H9 (cell line): ENCODE measurements at regions not wholly inside any gene's neighbourhood (a gene's known extent, or its start where the extent isn't known, plus 50 kb on each side); places are given as distances from the start of the nearest gene placed in this dataset.

Experiments
- DNase-seq: peaks from one replicate; pipeline ENCODE4 v3.0.0-alpha.2; 2017
- H2AFZ ChIP-seq: one replicate; pipeline ENCODE4 v1.6.1; 2013; ENCODE audit warnings: mild to moderate bottlenecking, low read length, control low read depth, moderate library complexity
- H2AK5ac ChIP-seq: 2 replicates; pipeline ENCODE4 v1.6.1; 2013; ENCODE audit warnings: low read length, control low read depth, mixed read lengths; ENCODE audit not compliant: insufficient read length
- H2BK120ac ChIP-seq: one replicate; pipeline ENCODE4 v1.6.1; 2013; ENCODE audit warnings: low read depth, mild to moderate bottlenecking, low read length, control low read depth, inconsistent platforms; ENCODE audit not compliant: poor library complexity, severe bottlenecking
- H2BK12ac ChIP-seq: 2 replicates; pipeline ENCODE4 v1.6.1; 2013; ENCODE audit warnings: low read length, control low read depth, mixed read lengths, low read depth; ENCODE audit not compliant: insufficient read length
- H2BK15ac ChIP-seq: 2 replicates; pipeline ENCODE4 v1.6.1; 2013; ENCODE audit warnings: low read depth, low read length, control low read depth
- H2BK20ac ChIP-seq: one replicate; pipeline ENCODE4 v1.6.1; 2013; ENCODE audit warnings: low read depth, mild to moderate bottlenecking, low read length, control low read depth, inconsistent platforms; ENCODE audit not compliant: poor library complexity, severe bottlenecking
- H2BK5ac ChIP-seq: 2 replicates; pipeline ENCODE4 v1.6.1; 2013; ENCODE audit warnings: low read length, control low read depth, mixed read lengths; ENCODE audit not compliant: insufficient read length
- H3K14ac ChIP-seq: 2 replicates; pipeline ENCODE4 v1.6.1; 2013; ENCODE audit warnings: low read length, control low read depth; ENCODE audit not compliant: insufficient read depth
- H3K18ac ChIP-seq: 2 replicates; pipeline ENCODE4 v1.6.1; 2013; ENCODE audit warnings: low read depth, mild to moderate bottlenecking, mixed read lengths, low read length, control low read depth; ENCODE audit not compliant: insufficient read length
- H3K23ac ChIP-seq: 2 replicates; pipeline ENCODE4 v1.6.1; 2013; ENCODE audit warnings: low read length, control low read depth, mixed read lengths, low read depth; ENCODE audit not compliant: insufficient read length
- H3K23me2 ChIP-seq: 2 replicates; pipeline ENCODE4 v1.6.1; 2013; ENCODE audit warnings: low read depth, mild to moderate bottlenecking, mixed read lengths, low read length, control low read depth; ENCODE audit not compliant: insufficient read length, poor library complexity, severe bottlenecking
- H3K27ac ChIP-seq: 2 replicates; pipeline ENCODE4 v1.5.1; 2013; ENCODE audit warnings: low read length, control low read depth, mixed read lengths, low read depth; ENCODE audit not compliant: insufficient read length
- H3K27me3 ChIP-seq: 2 replicates; pipeline ENCODE4 v1.6.1; 2013; ENCODE audit warnings: low read length, control low read depth, inconsistent platforms; ENCODE audit not compliant: insufficient read depth
- H3K4ac ChIP-seq: 2 replicates; pipeline ENCODE4 v1.6.1; 2013; ENCODE audit warnings: low read depth, mild to moderate bottlenecking, control low read depth, inconsistent platforms, low read length, moderate library complexity
- H3K4me1 ChIP-seq: 2 replicates; pipeline ENCODE4 v1.6.1; 2013; ENCODE audit warnings: low read length, control low read depth, inconsistent platforms; ENCODE audit not compliant: insufficient read depth
- H3K4me2 ChIP-seq: 2 replicates; pipeline ENCODE4 v1.6.1; 2013; ENCODE audit warnings: low read length, control low read depth, mixed read lengths; ENCODE audit not compliant: insufficient read length, insufficient read depth
- H3K56ac ChIP-seq: 2 replicates; pipeline ENCODE4 v1.6.1; 2013; ENCODE audit warnings: low read depth, mild to moderate bottlenecking, mixed read lengths, low read length, control low read depth; ENCODE audit not compliant: insufficient read length
- H3K79me1 ChIP-seq: 2 replicates; pipeline ENCODE4 v1.6.1; 2013; ENCODE audit warnings: low read depth, mild to moderate bottlenecking, moderate library complexity, low read length, control low read depth, inconsistent platforms; ENCODE audit not compliant: insufficient read depth, poor library complexity, severe bottlenecking
- H3K79me2 ChIP-seq: 2 replicates; pipeline ENCODE4 v1.6.1; 2013; ENCODE audit warnings: low read length, control low read depth, inconsistent platforms; ENCODE audit not compliant: insufficient read depth
- H3K9ac ChIP-seq: 2 replicates; pipeline ENCODE4 v1.6.1; 2013; ENCODE audit warnings: low read length, control low read depth, mixed read lengths; ENCODE audit not compliant: insufficient read length; ENCODE audit errors: extremely low read depth
- H3K9me3 ChIP-seq: one replicate; pipeline ENCODE4 v1.6.1; 2013; ENCODE audit warnings: low read depth, low read length, inconsistent platforms; ENCODE audit not compliant: control insufficient read depth
- H3T11ph ChIP-seq: one replicate; pipeline ENCODE4 v1.6.1; 2013; ENCODE audit warnings: mild to moderate bottlenecking, low read length, control low read depth, inconsistent platforms
- H4K20me1 ChIP-seq: one replicate; pipeline ENCODE4 v1.6.1; 2013; ENCODE audit not compliant: control insufficient read depth, insufficient read length, insufficient read depth
- H4K5ac ChIP-seq: 2 replicates; pipeline ENCODE4 v1.6.1; 2013; ENCODE audit warnings: low read depth, mild to moderate bottlenecking, mixed read lengths, low read length, control low read depth; ENCODE audit not compliant: insufficient read length
- H4K8ac ChIP-seq: replicated peaks from 2 replicates; pipeline ENCODE4 v1.6.1; 2013; ENCODE audit warnings: low read length, control low read depth, mixed read lengths, low read depth; ENCODE audit not compliant: insufficient read length
- H4K91ac ChIP-seq: 2 replicates; pipeline ENCODE4 v1.6.1; 2013; ENCODE audit warnings: low read depth, mild to moderate bottlenecking, moderate library complexity, mixed read lengths, low read length, control low read depth; ENCODE audit not compliant: insufficient read length
- H3K27ac Mint-ChIP-seq, 3 experiments: 2 replicates in 2 of 3; 3 replicates in 1 of 3; pipeline ENCODE4 v1.8.0; 2020 to 2021; ENCODE audit warnings: mixed read lengths in 3 of 3, mild to moderate bottlenecking in 1 of 3, moderate library complexity in 1 of 3
- H3K27me3 Mint-ChIP-seq: 2 replicates; pipeline ENCODE4 v1.8.0; 2021; ENCODE audit warnings: low read depth, mild to moderate bottlenecking, moderate library complexity, mixed read lengths
- H3K36me3 Mint-ChIP-seq, 3 experiments: 2 replicates in 2 of 3; 3 replicates in 1 of 3; pipeline ENCODE4 v1.8.0; 2020 to 2021; ENCODE audit warnings: low read depth in 3 of 3, mixed read lengths in 3 of 3; ENCODE audit not compliant: insufficient read depth in 1 of 3
- H3K4me1 Mint-ChIP-seq, 2 experiments: 2 replicates each; pipeline ENCODE4 v1.8.0; 2020; ENCODE audit warnings: mixed read lengths in 2 of 2
- H3K4me3 Mint-ChIP-seq, 2 experiments: 2 replicates in 1 of 2; 3 replicates in 1 of 2; pipeline ENCODE4 v1.8.0; 2020 to 2021; ENCODE audit warnings: mild to moderate bottlenecking in 2 of 2, mixed read lengths in 2 of 2, moderate library complexity in 1 of 2
- H3K9me3 Mint-ChIP-seq, 2 experiments: 2 replicates in 1 of 2; 3 replicates in 1 of 2; pipeline ENCODE4 v1.8.0; 2020; ENCODE audit warnings: mild to moderate bottlenecking in 2 of 2, mixed read lengths in 2 of 2, moderate library complexity in 1 of 2
- WGBS: extraction: QIAGEN DNeasy Blood & Tissue Kit; methylation state at CpG from one replicate; pipeline ENCODE4 v1.1.7; 2013; ENCODE audit warnings: missing lambda C conversion rate, low lambda C conversion rate, mixed read lengths; ENCODE audit not compliant: insufficient read length; ENCODE audit errors: extremely low coverage; 5-methylcytosine and 5-hydroxymethylcytosine counted together
- TF ChIP-seq, protein P1 (sequence below): fragments of 200-600 bp; sonication (generic); conservative IDR thresholded peaks from 3 replicates; pipeline ENCODE4 v1.8.0; 2021; ENCODE audit warnings: antibody characterized with exemption, mild to moderate bottlenecking

DNA sequence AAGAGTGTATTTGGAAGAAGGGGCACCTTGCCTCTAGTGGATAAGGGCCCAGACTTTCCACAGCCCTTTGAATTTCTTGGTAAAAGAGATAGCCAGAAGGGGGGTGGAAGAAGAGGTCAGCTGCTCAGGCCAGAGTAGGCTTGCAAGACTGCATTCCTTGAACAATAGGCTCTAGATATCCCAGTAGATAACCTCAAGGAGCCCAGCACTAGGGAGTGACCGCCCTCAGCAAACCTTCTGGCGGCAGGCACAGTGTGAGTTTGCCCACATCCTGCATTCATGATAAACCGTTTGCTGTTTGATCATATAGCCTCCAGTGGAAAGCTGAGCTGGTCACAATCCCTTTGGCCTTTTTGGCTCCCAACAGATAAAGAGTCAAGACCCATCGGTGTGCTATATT lies 70.5 kb downstream of the NPY start:
- H3K23me2 ChIP-seq: no peaks in the 10 kb centered on the region
- H4K20me1 ChIP-seq: no peaks in the 10 kb centered on the region
- H3K18ac ChIP-seq: no peak overlapping the region
- no peaks in the 10 kb centered on the region for H3K79me1 ChIP-seq
- H3K4me1 Mint-ChIP-seq: peaks cover 4 to 5% of the 10 kb centered on the region in 2 experiments
- peaks cover 13 to 32% (median 21%) of the 10 kb centered on the region in 3 experiments for H3K36me3 Mint-ChIP-seq
- no peak overlapping the region for H3K4ac ChIP-seq
- no peak overlapping the region for H3K27ac ChIP-seq
- peaks cover 28 to 32% of the 10 kb centered on the region in 2 experiments for H3K9me3 Mint-ChIP-seq
- H2BK20ac ChIP-seq: no peak overlapping the region
- H3K27ac Mint-ChIP-seq: no peak overlapping the region
- no peak overlapping the region for H2BK120ac ChIP-seq
- H3T11ph ChIP-seq: no peak overlapping the region
- H4K91ac ChIP-seq: no peak overlapping the region
- no peaks in the 10 kb centered on the region for H3K9me3 ChIP-seq
- no peak overlapping the region for H2AK5ac ChIP-seq
- no peak overlapping the region for H4K5ac ChIP-seq
- WGBS: no CpG with 5 or more reads among the region's 4 CpGs
- no peak overlapping the region for H4K8ac ChIP-seq
- no peaks in the 10 kb centered on the region for H3K27me3 ChIP-seq
- no peak overlapping the region for H3K9ac ChIP-seq
- no peaks in the 10 kb centered on the region for H3K79me2 ChIP-seq
- no peak for DNase-seq
- no peak overlapping the region for H3K56ac ChIP-seq
- H3K4me3 Mint-ChIP-seq: no peak overlapping the region; a peak in 1 of 5 replicates
- H2AFZ ChIP-seq: no peak overlapping the region
- H3K27me3 Mint-ChIP-seq: peaks cover 2% of the 10 kb centered on the region
- H2BK12ac ChIP-seq: no peak overlapping the region
- H2BK15ac ChIP-seq: no peak overlapping the region
- TF ChIP-seq, protein P1, sequence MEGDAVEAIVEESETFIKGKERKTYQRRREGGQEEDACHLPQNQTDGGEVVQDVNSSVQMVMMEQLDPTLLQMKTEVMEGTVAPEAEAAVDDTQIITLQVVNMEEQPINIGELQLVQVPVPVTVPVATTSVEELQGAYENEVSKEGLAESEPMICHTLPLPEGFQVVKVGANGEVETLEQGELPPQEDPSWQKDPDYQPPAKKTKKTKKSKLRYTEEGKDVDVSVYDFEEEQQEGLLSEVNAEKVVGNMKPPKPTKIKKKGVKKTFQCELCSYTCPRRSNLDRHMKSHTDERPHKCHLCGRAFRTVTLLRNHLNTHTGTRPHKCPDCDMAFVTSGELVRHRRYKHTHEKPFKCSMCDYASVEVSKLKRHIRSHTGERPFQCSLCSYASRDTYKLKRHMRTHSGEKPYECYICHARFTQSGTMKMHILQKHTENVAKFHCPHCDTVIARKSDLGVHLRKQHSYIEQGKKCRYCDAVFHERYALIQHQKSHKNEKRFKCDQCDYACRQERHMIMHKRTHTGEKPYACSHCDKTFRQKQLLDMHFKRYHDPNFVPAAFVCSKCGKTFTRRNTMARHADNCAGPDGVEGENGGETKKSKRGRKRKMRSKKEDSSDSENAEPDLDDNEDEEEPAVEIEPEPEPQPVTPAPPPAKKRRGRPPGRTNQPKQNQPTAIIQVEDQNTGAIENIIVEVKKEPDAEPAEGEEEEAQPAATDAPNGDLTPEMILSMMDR: no peak
- no peak overlapping the region for H3K4me2 ChIP-seq
- no peak overlapping the region for H2BK5ac ChIP-seq
- no peak overlapping the region for H3K14ac ChIP-seq
- no peaks in the 10 kb centered on the region for H3K4me1 ChIP-seq
- H3K23ac ChIP-seq: no peak overlapping the region
